ENCODE measurements at regions not wholly inside any gene's neighbourhood (a gene's known extent, or its start where the extent isn't known, plus 50 kb on each side); places are given as distances from the start of the nearest gene placed in this dataset.
A peak's percentile ranks its signal among the peaks of the same experiment; 100 is the strongest.

DNA sequence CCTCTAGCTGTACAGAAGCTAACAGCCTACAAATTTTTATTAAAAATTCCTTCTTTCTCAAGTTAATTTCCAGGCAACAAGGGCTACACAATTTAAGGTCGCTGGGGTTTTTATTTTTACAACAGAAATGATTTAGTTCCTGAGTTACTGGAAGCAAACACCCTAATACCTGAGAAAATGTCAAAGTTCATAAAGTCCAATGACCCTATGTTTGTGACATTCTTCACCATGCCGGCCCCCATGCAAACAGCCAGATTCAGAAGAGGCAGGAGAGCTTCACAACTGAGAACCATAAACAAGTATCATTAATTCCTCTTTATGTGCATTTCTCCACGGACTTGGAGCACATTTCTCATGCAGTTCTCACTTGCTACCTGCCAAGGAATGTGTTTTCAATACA is 236.2 kb upstream of the EGLN3 start:
- TF ChIP-seq, protein P1, sequence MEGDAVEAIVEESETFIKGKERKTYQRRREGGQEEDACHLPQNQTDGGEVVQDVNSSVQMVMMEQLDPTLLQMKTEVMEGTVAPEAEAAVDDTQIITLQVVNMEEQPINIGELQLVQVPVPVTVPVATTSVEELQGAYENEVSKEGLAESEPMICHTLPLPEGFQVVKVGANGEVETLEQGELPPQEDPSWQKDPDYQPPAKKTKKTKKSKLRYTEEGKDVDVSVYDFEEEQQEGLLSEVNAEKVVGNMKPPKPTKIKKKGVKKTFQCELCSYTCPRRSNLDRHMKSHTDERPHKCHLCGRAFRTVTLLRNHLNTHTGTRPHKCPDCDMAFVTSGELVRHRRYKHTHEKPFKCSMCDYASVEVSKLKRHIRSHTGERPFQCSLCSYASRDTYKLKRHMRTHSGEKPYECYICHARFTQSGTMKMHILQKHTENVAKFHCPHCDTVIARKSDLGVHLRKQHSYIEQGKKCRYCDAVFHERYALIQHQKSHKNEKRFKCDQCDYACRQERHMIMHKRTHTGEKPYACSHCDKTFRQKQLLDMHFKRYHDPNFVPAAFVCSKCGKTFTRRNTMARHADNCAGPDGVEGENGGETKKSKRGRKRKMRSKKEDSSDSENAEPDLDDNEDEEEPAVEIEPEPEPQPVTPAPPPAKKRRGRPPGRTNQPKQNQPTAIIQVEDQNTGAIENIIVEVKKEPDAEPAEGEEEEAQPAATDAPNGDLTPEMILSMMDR (conservative IDR thresholded peaks at IDR 0.05) = no peak
- H3K27ac ChIP-seq = no peak overlapping the region

DNA sequence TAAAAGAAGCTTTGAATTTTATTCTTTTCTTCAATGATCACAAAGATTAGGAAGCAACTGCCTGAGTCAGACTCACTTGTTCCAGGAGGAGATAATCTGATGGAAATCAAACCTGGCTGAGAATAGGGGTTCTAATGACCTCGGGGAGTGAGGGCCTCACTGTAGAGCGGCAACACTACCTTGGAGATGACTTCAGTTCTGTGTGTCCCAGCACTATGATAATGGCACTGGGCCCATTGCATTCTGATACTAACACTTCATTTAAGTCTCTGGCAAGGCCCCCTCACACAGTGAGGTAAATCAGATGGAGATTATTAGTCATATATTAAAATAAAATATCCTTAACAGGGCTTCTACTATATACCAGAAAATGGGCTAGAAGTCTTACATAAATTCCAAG is 233.3 kb upstream of the EGLN3 start:
- TF ChIP-seq, protein P1 (conservative IDR thresholded peaks at IDR 0.05) = no peak
- H3K27ac ChIP-seq = no peak overlapping the region

- TF ChIP-seq, protein P1 (conservative IDR thresholded peaks at IDR 0.05) = no peak
- H3K27ac ChIP-seq = no peak overlapping the region
These were observed 232.6 kb upstream of the EGLN3 start for GRCh38 chr14:34183478-34183877.

GRCh38 chr14:34181338-34181737 is 230.5 kb upstream of the EGLN3 start:
- peak overlapping the region; percentile 86 for H3K27ac ChIP-seq
- TF ChIP-seq, protein P1 (conservative IDR thresholded peaks at IDR 0.05) = no peak

- TF ChIP-seq, protein P1 (conservative IDR thresholded peaks at IDR 0.05) = no peak
- peak overlapping the region; percentile 86 for H3K27ac ChIP-seq
These were observed 230.0 kb upstream of the EGLN3 start for GRCh38 chr14:34180869-34181268.

DNA sequence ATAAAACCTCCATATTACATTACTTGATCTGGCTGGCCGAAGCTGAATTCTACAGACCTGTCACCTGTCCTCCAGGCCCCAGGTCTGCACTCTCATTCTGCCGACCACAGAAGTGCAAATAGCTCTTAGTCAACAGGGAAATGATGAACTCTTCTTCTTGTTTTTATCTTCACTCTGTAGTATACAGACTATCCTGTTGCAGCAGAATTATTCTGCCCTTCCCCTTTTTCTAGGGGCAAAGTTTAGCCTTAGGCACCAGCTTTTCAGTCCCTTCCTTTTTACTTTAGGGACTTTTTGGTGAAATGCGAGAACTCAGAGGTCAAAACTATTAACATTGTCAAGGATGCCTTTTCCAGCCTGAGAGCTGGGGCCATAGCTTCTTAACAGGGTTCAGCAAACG is 229.6 kb upstream of the EGLN3 start:
- TF ChIP-seq, protein P1 (conservative IDR thresholded peaks at IDR 0.05) = no peak
- H3K27ac ChIP-seq = peak overlapping the region; percentile 86

GRCh38 chr14:34179727-34180126 is 228.9 kb upstream of the EGLN3 start:
- peak overlapping the region; percentile 86 for H3K27ac ChIP-seq
- TF ChIP-seq, protein P1 (conservative IDR thresholded peaks at IDR 0.05) = no peak

DNA sequence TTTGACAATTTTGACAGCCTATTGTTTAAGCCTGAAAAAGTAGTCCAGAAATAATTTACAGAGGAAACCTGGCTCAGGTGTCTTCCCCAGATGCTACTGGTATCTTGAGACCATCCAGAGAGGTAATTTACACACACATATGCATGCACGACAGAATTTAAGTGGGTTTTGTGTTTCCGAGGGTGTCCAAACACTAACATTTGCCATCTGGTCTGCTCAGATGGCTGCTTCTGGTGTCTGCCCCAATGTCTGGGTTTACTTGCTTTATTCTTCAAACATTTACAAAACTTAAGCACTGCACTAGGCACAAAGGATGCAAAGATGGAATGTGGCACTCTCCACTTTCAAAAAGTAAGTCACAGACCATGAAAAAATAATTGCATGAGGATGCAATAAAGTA is 226.6 kb upstream of the EGLN3 start:
- no peak overlapping the region for H3K27ac ChIP-seq
- TF ChIP-seq, protein P1 (conservative IDR thresholded peaks at IDR 0.05) = no peak

Measured in VCaP (cell line).